ENCODE measurements at regions not wholly inside any gene's neighbourhood (a gene's known extent, or its start where the extent isn't known, plus 50 kb on each side); places are given as distances from the start of the nearest gene placed in this dataset.
A peak's percentile ranks its signal among the peaks of the same experiment; 100 is the strongest.

DNA sequence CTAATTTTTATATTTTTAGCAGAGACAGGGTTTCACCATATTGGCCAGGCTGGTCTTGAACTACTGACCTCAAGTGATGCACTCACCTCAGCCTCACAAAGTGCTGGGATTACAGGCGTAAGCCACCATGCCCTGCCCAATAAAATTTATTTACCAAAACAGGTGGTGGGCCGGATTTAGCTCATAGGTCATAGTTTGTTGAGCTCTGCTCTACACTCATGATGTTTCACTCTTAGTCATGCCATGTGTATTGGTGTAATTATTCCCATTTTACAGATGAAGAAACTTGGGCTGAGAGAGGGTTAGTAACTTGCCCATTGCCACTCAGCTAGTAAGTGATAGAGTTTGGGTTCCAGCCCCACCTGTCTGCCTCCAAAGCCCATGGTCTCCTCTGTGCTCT lies 93.1 kb upstream of the WWC1 start:
- DNase-seq = no peak

GRCh38 chr5:168202996-168203395 lies 88.4 kb upstream of the WWC1 start:
- DNase-seq = no peak

- no peak for DNase-seq
Observed at GRCh38 chr5:168204165-168204564, 87.3 kb upstream of the WWC1 start.

DNA sequence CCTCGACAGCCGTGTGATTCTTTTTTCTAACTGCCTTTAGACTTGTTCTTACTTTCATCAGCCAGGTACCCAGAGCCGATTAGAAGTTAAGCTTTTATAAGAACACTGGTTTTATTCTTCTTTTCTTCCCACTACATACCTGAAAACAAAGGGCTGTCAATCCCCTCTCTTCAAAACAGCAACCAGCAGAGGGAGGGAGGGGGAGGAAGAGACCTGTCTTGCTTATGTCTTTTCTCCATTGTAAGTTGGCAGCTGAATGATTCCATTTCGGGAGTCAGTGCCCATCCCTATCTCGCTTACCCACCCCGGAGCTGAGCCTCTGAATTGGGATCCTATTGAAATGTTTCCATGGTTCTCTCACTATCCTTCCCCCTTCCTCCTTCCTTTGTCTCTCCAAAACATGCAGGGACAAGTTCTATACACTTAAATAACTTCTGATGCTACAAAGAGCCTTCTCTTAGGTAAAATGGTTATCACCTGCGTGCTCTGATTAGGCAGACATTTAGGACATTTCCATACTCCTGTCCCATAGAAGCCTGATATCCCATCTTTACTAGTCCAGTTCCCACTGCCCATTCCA lies 83.9 kb upstream of the WWC1 start:
- DNase-seq = no peak

DNA sequence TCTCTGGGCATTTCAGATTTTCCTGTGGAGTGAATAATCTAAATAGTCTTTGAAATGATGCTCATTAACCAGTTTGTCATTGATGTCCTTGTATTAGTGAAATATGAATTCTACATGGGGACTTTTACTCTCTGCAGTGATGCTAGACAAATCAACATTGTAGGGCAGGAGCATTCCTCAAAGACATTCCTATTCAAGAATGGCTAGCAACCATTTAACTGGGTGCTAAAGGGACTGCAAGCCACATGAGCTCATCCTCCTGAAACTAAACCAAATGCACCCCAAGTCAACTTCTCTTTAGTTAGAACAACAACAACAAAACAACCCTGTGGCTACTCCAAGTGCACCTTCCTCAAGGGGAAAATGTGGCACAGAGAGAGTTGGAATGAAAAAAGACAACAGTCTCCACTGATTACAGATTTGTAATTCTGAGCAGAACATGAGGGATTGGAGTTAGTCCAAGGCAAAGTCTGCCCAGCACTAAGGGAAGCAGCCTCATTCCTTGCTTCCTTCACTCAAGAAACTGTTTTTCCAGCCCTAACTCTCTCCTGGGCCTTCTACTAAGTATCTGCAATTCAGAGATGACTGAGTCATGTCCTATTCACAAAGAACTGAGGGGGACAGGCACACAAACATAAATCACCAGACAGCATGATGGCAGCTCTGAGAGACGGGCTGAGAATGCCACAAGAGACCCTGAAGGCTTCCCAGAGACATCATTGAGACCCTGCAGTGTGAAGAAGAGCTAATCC lies 82.0 kb upstream of the WWC1 start:
- DNase-seq = no peak

DNA sequence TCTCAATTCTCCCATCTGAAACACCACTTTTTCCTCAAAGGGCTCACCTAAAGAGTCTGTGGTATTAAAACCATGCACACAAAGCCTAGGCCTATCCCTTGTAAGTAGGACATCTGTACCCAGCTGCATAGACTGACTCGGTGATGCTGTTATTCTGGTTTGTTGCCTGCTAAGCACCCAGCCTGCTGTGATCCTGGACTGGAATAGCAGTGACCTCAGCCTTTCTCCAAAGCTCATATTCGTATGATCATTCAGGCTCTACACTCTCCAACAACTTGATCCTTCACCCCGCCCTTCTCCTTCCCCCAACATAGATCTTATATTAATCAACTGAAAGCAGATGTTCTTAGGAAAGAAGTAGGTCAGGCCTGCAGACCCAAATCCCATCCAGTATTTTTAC lies 81.4 kb upstream of the WWC1 start:
- DNase-seq = no peak

DNA sequence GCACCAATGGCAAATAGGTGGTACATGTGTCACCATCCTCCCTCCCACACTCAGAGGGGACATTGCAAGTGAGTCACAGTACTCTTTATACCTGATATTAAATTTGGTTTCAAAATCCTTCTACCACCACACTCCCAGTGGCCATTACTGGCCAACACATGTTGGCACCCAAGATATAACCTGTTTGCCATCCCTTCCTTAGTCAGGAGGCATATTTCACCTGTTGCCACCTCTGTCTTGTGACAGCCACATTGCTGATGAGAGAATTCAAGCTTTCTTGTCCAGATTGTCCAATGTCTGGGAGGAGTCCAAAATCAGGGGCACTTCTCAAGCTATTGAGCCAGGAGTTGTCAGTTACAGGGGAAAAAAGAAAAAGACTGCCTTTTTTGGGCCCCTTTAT lies 80.2 kb upstream of the WWC1 start:
- DNase-seq = no peak

- DNase-seq = no peak
Observed at GRCh38 chr5:168211936-168212335, 79.5 kb upstream of the WWC1 start.

GRCh38 chr5:168214071-168214470 lies 77.4 kb upstream of the WWC1 start:
- DNase-seq = no peak

DNA sequence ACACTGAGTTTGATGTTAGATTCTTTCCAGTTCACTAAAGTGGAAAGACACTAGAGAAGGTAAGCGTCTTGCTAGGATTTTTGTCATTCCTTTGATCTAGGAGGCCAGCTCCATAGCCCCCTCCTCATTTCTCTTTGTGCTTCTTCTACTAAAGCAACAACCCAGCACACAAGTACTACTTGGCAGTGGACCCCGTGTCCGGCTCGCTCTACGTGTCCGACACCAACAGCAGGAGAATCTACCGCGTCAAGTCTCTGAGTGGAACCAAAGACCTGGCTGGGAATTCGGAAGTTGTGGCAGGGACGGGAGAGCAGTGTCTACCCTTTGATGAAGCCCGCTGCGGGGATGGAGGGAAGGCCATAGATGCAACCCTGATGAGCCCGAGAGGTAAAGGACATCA lies 76.6 kb upstream of the WWC1 start:
- no peak for DNase-seq

GRCh38 chr5:168215646-168216045 lies 75.8 kb upstream of the WWC1 start:
- DNase-seq = no peak

GRCh38 chr5:168216989-168217388 lies 74.5 kb upstream of the WWC1 start:
- no peak for DNase-seq

DNA sequence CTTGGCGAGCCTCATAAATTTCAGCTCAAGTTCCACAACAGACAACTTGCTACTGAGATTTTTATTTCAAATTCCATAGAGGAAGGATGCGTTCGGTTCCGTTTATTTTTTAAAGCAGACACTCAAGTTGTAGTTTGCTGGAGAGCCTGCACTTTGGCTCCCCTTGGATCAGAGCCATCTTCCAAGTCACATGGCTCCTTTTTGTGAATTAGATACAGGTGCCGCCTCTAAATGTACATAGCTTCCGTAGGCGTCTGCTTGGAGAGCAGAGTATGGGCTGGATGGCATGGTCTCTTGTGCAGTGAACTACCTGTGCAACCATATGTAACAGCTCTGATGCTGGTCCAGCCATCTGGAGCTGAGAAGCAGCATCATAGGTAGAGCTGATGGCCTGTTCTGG lies 73.9 kb upstream of the WWC1 start:
- no peak for DNase-seq

DNA sequence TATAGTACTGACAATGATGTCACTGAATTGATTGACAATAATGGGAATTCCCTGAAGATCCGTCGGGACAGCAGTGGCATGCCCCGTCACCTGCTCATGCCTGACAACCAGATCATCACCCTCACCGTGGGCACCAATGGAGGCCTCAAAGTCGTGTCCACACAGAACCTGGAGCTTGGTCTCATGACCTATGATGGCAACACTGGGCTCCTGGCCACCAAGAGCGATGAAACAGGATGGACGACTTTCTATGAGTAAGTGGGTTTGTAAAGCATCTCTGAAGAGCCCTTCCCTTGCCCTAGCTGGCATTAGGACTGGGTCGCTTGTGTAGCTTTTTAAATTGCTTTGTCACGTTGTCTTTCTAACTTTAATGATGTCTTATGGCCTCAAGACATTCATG lies 72.7 kb upstream of the WWC1 start:
- DNase-seq = no peak

GRCh38 chr5:168219515-168220410 lies 71.7 kb upstream of the WWC1 start:
- DNase-seq = peak; percentile 14

GRCh38 chr5:168224085-168224484 lies 67.4 kb upstream of the WWC1 start:
- no peak for DNase-seq

DNA sequence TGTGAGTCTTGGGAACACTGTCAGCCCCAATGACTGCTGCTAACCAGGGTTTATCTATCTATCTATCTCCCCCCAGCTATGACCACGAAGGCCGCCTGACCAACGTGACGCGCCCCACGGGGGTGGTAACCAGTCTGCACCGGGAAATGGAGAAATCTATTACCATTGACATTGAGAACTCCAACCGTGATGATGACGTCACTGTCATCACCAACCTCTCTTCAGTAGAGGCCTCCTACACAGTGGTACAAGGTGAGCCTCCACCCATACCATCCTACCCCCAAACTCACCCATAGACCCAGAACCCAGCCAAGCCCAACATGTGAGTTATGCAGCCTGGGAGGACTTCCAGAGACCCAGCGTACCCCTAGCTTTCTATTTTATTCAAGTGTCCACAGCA lies 65.4 kb upstream of the WWC1 start:
- DNase-seq = no peak

DNA sequence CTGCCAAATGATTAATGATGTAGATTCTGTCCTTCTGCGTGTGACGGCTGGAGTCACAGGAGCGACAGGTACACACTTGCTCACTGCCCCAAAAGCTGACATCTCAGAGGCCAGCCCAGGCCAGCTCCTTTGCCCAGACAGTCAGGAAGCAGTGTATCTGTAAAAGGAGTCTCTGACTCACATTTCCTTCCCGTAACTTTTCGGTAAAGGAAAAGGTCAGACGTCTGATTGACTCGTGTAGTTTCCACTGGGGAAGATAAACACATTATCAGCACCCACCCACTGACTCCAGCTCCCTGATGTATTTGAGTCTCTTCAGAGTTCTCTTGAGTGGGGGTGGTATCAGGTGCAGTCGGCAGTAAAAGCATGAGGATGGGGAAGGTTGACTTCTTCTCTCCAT lies 64.4 kb upstream of the WWC1 start:
- no peak for DNase-seq

- peak; percentile 13 for DNase-seq
Observed at GRCh38 chr5:168227973-168228615, 63.4 kb upstream of the WWC1 start.

GRCh38 chr5:168228668-168229067 lies 62.8 kb upstream of the WWC1 start:
- no peak for DNase-seq

GRCh38 chr5:168234133-168234532 lies 57.3 kb upstream of the WWC1 start:
- no peak for DNase-seq

GRCh38 chr5:168238463-168238862 lies 53.0 kb upstream of the WWC1 start:
- DNase-seq = no peak

DNA sequence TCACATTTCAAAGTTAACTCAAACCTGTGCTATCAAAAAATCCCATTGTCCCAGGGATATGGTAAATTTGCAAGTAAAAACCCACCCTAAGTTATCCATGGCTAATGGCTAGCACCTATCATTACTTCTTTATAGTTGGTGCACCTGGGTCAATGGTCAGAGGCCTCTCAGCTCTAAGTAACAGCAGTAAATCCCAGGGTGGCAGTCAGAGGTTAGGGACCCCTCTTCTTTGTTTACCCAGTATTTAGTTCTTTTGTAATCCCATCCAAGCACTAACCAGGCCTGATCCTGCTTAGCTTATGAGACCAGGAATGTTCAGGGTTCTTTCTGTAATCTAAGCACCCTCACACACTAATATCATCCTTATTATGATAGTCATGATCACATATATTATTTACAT lies 52.1 kb upstream of the WWC1 start:
- no peak for DNase-seq

All from activated gamma-delta T cell treated with Interleukin-2 at 50 U/mL for 16 hours (primary cell).